SU-DHL-6 (cell line): ENCODE measurements at regions not wholly inside any gene's neighbourhood (a gene's known extent, or its start where the extent isn't known, plus 50 kb on each side); places are given as distances from the start of the nearest gene placed in this dataset.

ENCODE experiments used
- H2AFZ ChIP-seq: fragments of 200-600 bp; sonication (generic); 2 replicates; pipeline ENCODE4 v1.6.1; 2014; ENCODE audit warnings: low read depth, mild to moderate bottlenecking, moderate library complexity, mixed read lengths, antibody characterized with exemption, low read length; ENCODE audit not compliant: severe bottlenecking
- H3F3A ChIP-seq: fragments of 200-600 bp; shearing (Covaris generic); 2 replicates; pipeline ENCODE4 v1.6.0; 2016; ENCODE audit warnings: antibody characterized with exemption, mild to moderate bottlenecking; ENCODE audit not compliant: insufficient read depth
- H3K27ac ChIP-seq: fragments of 200-600 bp; sonication (generic); 2 replicates; pipeline ENCODE4 v1.5.1; 2016; ENCODE audit warnings: low read depth, mild to moderate bottlenecking, low read length, moderate library complexity, mixed read lengths
- H3K27me3 ChIP-seq: fragments of 200-600 bp; sonication (generic), shearing (Covaris generic); 2 replicates; pipeline ENCODE4 v1.6.0; 2014; ENCODE audit warnings: mild to moderate bottlenecking, low read length
- H3K36me3 ChIP-seq: fragments of 200-600 bp; sonication (generic); 2 replicates; pipeline ENCODE4 v1.6.1; 2014; ENCODE audit warnings: mild to moderate bottlenecking, low read length, mixed read lengths
- H3K4me2 ChIP-seq: fragments of 300-600, 200-600 bp; shearing (Covaris generic), sonication (generic); 2 replicates; pipeline ENCODE4 v1.6.0; 2014; ENCODE audit warnings: low read length, low read depth, mild to moderate bottlenecking; ENCODE audit not compliant: poor library complexity, severe bottlenecking
- H3K4me3 ChIP-seq: fragments of 200-600 bp; sonication (generic); 2 replicates; pipeline ENCODE4 v1.5.1; 2014; ENCODE audit warnings: antibody characterized with exemption, low read length, mild to moderate bottlenecking, mixed read lengths; ENCODE audit not compliant: insufficient read depth, poor library complexity, severe bottlenecking
- H3K79me2 ChIP-seq: fragments of 200-600 bp; sonication (generic); 2 replicates; pipeline ENCODE4 v1.6.1; 2014; ENCODE audit warnings: mild to moderate bottlenecking, low read length, moderate library complexity; ENCODE audit not compliant: insufficient read depth
- H3K9ac ChIP-seq: fragments of 200-600 bp; sonication (generic); 2 replicates; pipeline ENCODE4 v1.7.0; 2014; ENCODE audit warnings: mild to moderate bottlenecking, low read length
- H3K9me2 ChIP-seq: fragments of 200-600 bp; sonication (generic); replicated peaks from 2 replicates; pipeline ENCODE4 v1.6.1; 2014; ENCODE audit warnings: low read length; ENCODE audit not compliant: insufficient read depth
- H3K9me3 ChIP-seq: fragments of 200-600 bp; sonication (generic); 2 replicates; pipeline ENCODE4 v1.6.1; 2014; ENCODE audit warnings: low read length, mixed read lengths; ENCODE audit not compliant: insufficient read depth
- H4K20me1 ChIP-seq: fragments of 200-600 bp; sonication (generic); 2 replicates; pipeline ENCODE4 v1.6.1; 2014; ENCODE audit warnings: low read depth, mild to moderate bottlenecking, antibody characterized with exemption, low read length, moderate library complexity, mixed read lengths
- CTCF ChIP-seq: fragments of 200-600 bp; sonication (generic); IDR thresholded peaks from one replicate; pipeline ENCODE4 v1.5.1; 2017; ENCODE audit warnings: antibody characterized with exemption, mild to moderate bottlenecking, low read length, moderate library complexity; ENCODE audit not compliant: insufficient read depth, poor library complexity, severe bottlenecking
- EZH2phosphoT487 ChIP-seq: fragments of 200-600 bp; sonication (generic), shearing (Covaris generic); conservative IDR thresholded peaks from 2 replicates; pipeline ENCODE4 v1.6.1; 2018; ENCODE audit warnings: mild to moderate bottlenecking, antibody characterized with exemption, low read length, moderate library complexity, mixed read lengths

- no peaks in the 10 kb centered on the region for H3F3A ChIP-seq
- no peak overlapping the region for H3K4me2 ChIP-seq
These were observed 202.5 kb upstream of the RFC3 start for GRCh38 chr13:33615436-33615835.

GRCh38 chr13:33616130-33616529, 201.8 kb upstream of the RFC3 start:
- H2AFZ ChIP-seq, result no peak overlapping the region
- H3F3A ChIP-seq, result no peaks in the 10 kb centered on the region
- no peaks in the 10 kb centered on the region for H3K9me2 ChIP-seq
- H3K27me3 ChIP-seq, result no peaks in the 10 kb centered on the region
- no peak overlapping the region for H3K9ac ChIP-seq
- TF ChIP-seq EZH2phosphoT487 (no peak), CTCF (no peak)
- no peak overlapping the region for H3K27ac ChIP-seq
- no peak overlapping the region for H3K4me2 ChIP-seq
- H3K4me3 ChIP-seq, result no peak overlapping the region
- H3K36me3 ChIP-seq, result no peaks in the 10 kb centered on the region
- no peaks in the 10 kb centered on the region for H3K79me2 ChIP-seq
- H3K9me3 ChIP-seq, result no peaks in the 10 kb centered on the region
- H4K20me1 ChIP-seq, result no peaks in the 10 kb centered on the region

More at GRCh38 chr13:33615436-33615835, 202.5 kb upstream of the RFC3 start:
- no peaks in the 10 kb centered on the region for H3K9me3 ChIP-seq
- no peak overlapping the region for H2AFZ ChIP-seq
- no peaks in the 10 kb centered on the region for H3K27me3 ChIP-seq
- H3K36me3 ChIP-seq, result no peaks in the 10 kb centered on the region
- no peaks in the 10 kb centered on the region for H4K20me1 ChIP-seq
- H3K9me2 ChIP-seq, result no peaks in the 10 kb centered on the region
- TF ChIP-seq EZH2phosphoT487 (no peak), CTCF (no peak)
- H3K79me2 ChIP-seq, result no peaks in the 10 kb centered on the region
- H3K4me3 ChIP-seq, result no peak overlapping the region
- no peak overlapping the region for H3K9ac ChIP-seq
- no peak overlapping the region for H3K27ac ChIP-seq

DNA sequence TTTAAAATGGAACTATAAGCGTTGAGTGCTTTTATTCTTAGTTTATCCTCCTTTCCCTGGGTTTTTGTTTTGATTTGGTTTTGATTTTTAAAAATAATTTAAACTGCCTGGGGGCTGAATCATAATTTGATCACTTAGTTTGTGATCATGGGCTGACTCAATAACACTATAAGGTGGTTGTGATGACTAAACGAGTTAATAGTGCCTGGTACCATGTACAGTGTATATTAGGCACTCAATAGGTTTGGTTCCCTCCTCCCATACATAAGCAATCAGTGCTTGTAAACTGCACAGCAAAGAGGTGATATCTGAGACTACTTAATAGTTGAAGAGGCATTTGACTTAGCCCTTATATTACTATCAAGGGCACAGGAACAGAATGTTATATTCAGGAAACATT, 200.9 kb upstream of the RFC3 start:
- no peak overlapping the region for H3K27ac ChIP-seq
- no peak overlapping the region for H3K4me2 ChIP-seq
- H3K4me3 ChIP-seq, result no peak overlapping the region
- H3K9me3 ChIP-seq, result no peaks in the 10 kb centered on the region
- no peak overlapping the region for H2AFZ ChIP-seq
- no peaks in the 10 kb centered on the region for H3K9me2 ChIP-seq
- no peaks in the 10 kb centered on the region for H3K27me3 ChIP-seq
- no peaks in the 10 kb centered on the region for H3K79me2 ChIP-seq
- no peaks in the 10 kb centered on the region for H3K36me3 ChIP-seq
- no peak for TF ChIP-seq CTCF
- no peak for TF ChIP-seq EZH2phosphoT487
- H3F3A ChIP-seq, result no peaks in the 10 kb centered on the region
- no peak overlapping the region for H3K9ac ChIP-seq
- H4K20me1 ChIP-seq, result no peaks in the 10 kb centered on the region
